Activated CD4-positive, alpha-beta T cell treated with anti-CD3 and anti-CD28 coated beads, Interleukin-2, amount 10 ng/mL, durations not matched to agents 7 days and 5 days (primary cell): ENCODE measurements at regions not wholly inside any gene's neighbourhood (a gene's known extent, or its start where the extent isn't known, plus 50 kb on each side); places are given as distances from the start of the nearest gene placed in this dataset.
"Not testable (repeated sequence)": the region's sequence is repeated elsewhere in the genome, so short reads cannot be mapped to it uniquely, and the experiment has no call there.

Source experiments
- CTCF ChIA-PET: fragments of 350-600 bp; sonication (Branson Sonifier 250); formaldehyde crosslinking; loops from one replicate; lab custom pipeline; 2021; ENCODE audit warnings: antibody characterized with exemption; lab: Charles Lee
- POLR2A ChIA-PET: fragments of 350-600 bp; sonication (Branson Sonifier 250); formaldehyde crosslinking; loops from one replicate; lab custom pipeline; 2021; ENCODE audit warnings: antibody characterized with exemption; lab: Charles Lee
- DNase-seq: peaks from one replicate; pipeline ENCODE4 v3.0.0-alpha.2; 2020
- H3K27ac Mint-ChIP-seq: one replicate; pipeline ENCODE4 v1.8.0; 2021; ENCODE audit warnings: mild to moderate bottlenecking, moderate library complexity, mixed read lengths
- H3K27me3 Mint-ChIP-seq: one replicate; pipeline ENCODE4 v1.8.0; 2021; ENCODE audit warnings: mixed read lengths
- H3K36me3 Mint-ChIP-seq: one replicate; pipeline ENCODE4 v1.8.0; 2021; ENCODE audit warnings: low read depth, mixed read lengths
- H3K4me1 Mint-ChIP-seq: one replicate; pipeline ENCODE4 v1.8.0; 2021; ENCODE audit warnings: mixed read lengths
- H3K4me3 Mint-ChIP-seq: one replicate; pipeline ENCODE4 v1.8.0; 2021; ENCODE audit warnings: mild to moderate bottlenecking, moderate library complexity, mixed read lengths
- H3K9me3 Mint-ChIP-seq: one replicate; pipeline ENCODE4 v1.8.0; 2021; ENCODE audit warnings: mixed read lengths

DNA sequence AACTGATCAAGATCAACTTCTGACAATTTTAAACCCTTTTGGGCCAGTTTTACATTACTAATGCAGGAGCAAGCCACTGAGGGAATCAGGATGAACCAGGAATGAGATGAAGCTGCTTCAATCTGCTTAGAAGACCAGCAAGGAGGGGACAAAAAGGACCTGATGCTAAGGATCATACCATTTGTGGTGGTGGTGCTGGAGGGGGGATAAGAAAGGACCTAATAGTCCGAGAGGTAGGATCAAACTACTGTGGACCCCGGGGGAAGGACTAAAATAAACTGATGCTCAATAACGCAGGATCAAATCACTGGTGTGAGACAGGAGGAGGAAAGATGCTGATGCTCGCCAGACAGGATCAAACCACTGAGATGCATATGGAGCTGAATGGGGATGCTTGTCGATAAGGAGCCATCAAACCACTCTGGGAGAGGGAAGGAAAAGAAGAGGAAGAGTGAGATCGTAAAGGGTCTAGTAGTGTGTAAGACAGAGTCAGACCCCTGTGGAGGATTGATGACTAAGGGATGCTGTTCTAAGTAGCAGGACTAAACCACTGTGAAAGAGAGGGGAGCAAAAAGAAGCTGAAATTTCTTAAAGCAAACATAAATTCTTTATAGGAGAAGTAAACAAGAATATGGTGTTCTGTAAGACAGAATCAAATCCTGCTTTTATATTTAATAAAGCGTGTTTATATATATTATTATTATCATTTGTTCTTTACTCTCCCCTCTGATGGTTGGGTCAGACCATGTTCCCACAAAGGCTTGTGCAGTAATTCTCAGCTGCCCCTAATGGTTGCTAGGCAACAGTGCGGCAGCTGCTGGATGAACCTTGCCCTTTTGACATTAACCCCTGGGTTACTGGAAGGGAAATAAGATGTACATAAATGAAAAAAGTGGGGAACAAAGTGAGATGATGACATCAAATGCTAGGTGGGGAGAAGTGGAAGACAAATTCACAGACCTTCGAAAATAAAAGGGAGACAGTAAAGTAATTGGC, 432.5 kb upstream of the FGF16 start:
- Mint-ChIP-seq H3K4me1 (no peaks in the 10 kb centered on the region), H3K9me3 (peaks cover 4% of the 10 kb centered on the region), H3K27ac (no peak overlapping the region), H3K36me3 (no peaks in the 10 kb centered on the region), H3K4me3 (no peak overlapping the region), H3K27me3 (no peaks in the 10 kb centered on the region)
- POLR2A ChIA-PET = no interaction called here
- CTCF ChIA-PET = no interaction called here
- DNase-seq = no peak

DNA sequence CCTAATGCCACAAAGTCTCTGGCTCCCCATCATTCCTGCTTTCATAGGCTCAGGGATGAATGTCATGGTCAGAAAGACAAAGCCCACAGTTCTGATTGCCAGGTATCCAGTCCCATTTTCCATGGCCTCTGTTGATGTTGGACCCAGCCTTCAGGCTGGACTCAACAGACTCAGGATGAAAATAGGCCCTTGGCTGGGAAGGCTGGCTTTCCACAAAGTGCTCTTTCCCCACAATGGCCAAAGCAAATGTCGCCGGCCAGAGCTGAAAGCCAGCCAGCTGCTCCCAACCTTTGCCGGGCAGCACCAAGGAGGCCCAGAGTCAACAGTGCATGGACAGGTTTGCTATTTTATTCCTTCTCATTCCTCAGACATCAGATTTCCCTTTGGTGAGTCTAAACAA, 430.1 kb upstream of the FGF16 start:
- ChIA-PET CTCF (no interaction called here), POLR2A (no interaction called here)
- Mint-ChIP-seq H3K36me3 (no peaks in the 10 kb centered on the region), H3K4me1 (no peaks in the 10 kb centered on the region), H3K27ac (no peak overlapping the region), H3K9me3 (peaks cover 4% of the 10 kb centered on the region), H3K4me3 (no peak overlapping the region), H3K27me3 (no peaks in the 10 kb centered on the region)
- DNase-seq = no peak

DNA sequence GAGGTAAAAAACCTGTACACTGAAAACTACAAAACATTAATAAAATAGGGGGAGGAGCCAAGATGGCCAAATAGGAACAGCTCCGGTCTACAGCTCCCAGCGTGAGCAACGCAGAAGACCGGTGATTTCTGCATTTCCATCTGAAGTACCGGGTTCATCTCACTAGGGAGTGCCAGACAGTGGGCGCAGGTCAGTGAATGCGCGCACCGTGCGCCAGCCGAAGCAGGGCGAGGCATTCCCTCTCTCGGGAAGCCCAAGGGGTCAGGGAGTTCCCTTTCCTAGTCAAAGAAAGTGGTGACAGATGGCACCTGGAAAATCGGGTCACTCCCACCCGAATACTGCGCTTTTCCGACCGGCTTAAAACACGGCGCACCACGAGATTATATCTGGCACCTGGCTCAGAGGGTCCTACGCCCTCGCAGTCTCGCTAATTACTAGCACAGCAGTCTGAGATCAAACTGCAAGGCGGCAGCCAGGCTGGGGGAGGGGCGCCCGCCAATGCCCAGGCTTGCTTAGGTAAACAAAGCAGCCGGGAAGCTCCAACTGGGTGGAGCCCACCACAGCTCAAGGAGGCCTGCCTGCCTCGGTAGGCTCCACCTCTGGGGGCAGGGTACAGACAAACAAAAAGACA, 400.9 kb upstream of the FGF16 start:
- Mint-ChIP-seq H3K4me3 (peak overlapping the region; percentile 34), H3K27ac (peak overlapping the region; percentile 41)
- H3K27me3 Mint-ChIP-seq, POLR2A ChIA-PET, DNase-seq, H3K36me3 Mint-ChIP-seq, CTCF ChIA-PET, H3K9me3 Mint-ChIP-seq, H3K4me1 Mint-ChIP-seq: not testable (repeated sequence)

DNA sequence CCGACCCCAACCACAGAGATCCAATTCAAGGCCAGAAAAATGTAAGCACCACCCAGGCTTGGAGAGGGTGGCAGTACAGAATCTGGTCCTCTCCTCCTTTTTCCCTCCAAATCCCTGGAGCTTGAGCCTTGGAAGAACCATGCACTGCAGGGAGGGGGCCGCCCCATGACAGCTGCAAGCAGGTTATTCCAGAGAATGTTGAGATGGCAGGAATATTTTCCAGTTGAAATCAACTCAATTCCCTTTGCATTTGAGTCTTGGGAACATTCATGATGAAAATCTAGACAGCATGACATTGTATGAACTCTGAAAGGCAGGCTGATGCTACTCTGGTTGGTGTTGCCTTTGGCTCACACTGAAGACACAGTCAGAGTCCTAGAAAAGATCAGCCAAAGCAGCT, 386.6 kb upstream of the FGF16 start:
- POLR2A ChIA-PET = no interaction called here
- no peak overlapping the region for H3K4me3 Mint-ChIP-seq
- H3K36me3 Mint-ChIP-seq = no peaks in the 10 kb centered on the region
- H3K4me1 Mint-ChIP-seq = peaks cover 2% of the 10 kb centered on the region
- peaks cover 1% of the 10 kb centered on the region for H3K27me3 Mint-ChIP-seq
- H3K27ac Mint-ChIP-seq = no peak overlapping the region
- DNase-seq = no peak
- CTCF ChIA-PET = no interaction called here
- peaks cover 2% of the 10 kb centered on the region for H3K9me3 Mint-ChIP-seq

DNA sequence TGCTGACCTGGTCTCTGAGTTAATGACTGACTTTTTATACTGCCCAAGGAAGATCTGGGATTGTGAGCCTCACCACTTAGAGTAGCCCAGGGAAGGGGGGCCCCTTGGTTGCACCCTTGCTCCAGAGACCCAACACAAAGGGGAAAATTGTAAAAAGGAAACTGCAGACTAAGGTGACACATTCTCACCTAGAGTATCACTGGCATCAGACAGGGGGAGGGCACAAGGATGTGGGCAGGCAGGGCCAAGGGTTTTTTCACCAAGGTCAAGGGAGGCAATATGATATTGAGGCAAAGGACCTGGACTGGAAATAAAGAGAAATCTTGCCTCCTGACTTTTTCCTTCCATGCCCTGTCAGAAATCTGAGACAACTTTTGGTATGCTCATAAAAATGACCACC, 386.2 kb upstream of the FGF16 start:
- ChIA-PET CTCF (no interaction called here), POLR2A (no interaction called here)
- Mint-ChIP-seq H3K27ac (no peak overlapping the region), H3K36me3 (no peaks in the 10 kb centered on the region), H3K4me1 (peaks cover 2% of the 10 kb centered on the region), H3K4me3 (no peak overlapping the region), H3K27me3 (peaks cover 1% of the 10 kb centered on the region), H3K9me3 (peaks cover 2% of the 10 kb centered on the region)
- no peak for DNase-seq

DNA sequence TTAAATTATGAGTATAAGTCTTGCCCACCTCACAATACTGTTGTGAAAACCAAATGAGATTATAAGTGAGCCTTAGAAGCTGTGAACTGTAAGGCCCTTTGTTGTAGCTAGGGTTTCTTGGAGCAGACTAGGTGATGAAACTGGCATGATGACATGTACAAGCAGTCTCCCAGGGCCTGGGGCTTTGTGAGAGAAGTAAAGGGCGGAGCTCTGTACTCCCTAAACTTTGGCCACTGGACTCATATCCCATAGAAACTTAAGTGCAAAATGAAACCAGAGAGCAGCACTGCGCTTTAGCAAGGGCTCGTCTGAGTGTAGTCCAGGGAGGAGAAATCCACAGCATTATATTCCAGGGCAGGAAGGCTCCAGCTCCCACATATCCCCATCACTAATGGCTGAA, 385.6 kb upstream of the FGF16 start:
- H3K4me1 Mint-ChIP-seq = peaks cover 2% of the 10 kb centered on the region
- no peak for DNase-seq
- peaks cover 1% of the 10 kb centered on the region for H3K27me3 Mint-ChIP-seq
- H3K36me3 Mint-ChIP-seq = no peaks in the 10 kb centered on the region
- ChIA-PET POLR2A (no interaction called here), CTCF (no interaction called here)
- H3K27ac Mint-ChIP-seq = no peak overlapping the region
- peaks cover 2% of the 10 kb centered on the region for H3K9me3 Mint-ChIP-seq
- H3K4me3 Mint-ChIP-seq = no peak overlapping the region

DNA sequence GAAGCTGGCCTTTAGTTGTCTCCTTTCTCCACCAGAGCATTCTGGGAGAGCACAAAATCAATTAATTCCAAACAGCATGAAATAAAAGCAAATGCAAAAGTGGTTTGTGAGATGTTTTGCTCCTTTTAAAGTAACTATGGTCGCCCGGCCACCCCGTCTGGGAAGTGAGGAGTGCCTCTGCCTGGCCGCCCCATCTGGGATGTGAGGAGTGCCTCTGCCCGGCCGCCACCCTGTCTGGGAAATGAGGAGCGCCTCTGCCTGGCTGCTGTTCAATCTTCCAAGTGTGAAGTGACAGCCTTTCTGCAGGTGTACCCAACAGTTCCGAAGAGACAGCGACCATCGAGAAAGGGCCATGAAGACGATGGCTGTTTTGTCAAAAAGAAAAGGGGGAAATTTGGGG, 381.3 kb upstream of the FGF16 start:
- H3K27ac Mint-ChIP-seq = no peak overlapping the region
- POLR2A ChIA-PET = no interaction called here

DNA sequence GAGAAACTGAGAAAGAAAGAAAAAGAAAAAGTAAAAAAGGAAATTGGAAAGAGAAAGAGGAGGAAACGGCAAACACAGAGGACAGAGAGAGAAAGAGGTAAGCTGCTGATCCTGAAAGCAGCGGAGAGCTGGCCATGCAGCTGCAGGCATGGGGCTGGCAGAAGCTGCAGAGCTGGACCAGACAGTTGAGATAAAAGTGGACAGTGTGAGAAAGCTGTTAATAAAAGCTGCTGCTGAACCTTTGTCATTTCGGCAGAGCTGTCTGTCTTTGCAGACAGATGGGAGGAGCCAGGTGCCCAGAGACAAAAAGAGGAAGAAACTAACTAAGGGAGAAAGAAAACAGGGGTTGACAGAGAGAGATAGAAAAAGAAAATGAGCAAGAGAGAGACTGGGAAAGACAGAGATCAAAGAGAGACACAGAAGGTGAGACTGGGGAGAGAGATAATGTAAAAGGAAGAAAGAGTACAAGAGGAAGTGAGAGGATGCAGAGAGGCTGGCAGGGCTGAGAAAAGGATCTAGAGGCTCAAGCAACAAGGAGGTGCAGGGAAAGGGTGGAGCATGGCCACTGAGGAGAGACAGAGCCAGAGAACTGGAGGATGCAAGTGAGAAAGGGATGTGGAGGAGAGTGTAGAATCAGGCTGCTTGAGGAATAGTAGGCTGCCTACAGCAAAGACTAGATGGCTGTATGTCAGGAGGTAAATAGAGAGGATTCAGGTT, 376.8 kb upstream of the FGF16 start:
- CTCF ChIA-PET = no interaction called here
- Mint-ChIP-seq H3K36me3 (no peaks in the 10 kb centered on the region), H3K4me1 (peaks cover 12% of the 10 kb centered on the region), H3K9me3 (no peaks in the 10 kb centered on the region), H3K27ac (peak overlapping the region; percentile 1), H3K27me3 (peaks cover under 1% of the 10 kb centered on the region), H3K4me3 (peak overlapping the region; percentile 5)
- no peak for DNase-seq
- POLR2A ChIA-PET = no interaction called here

More for the DNA sequence above, 381.3 kb upstream of the FGF16 start:
- CTCF ChIA-PET = no interaction called here
- no peak for DNase-seq
- Mint-ChIP-seq H3K4me1 (peaks cover 15% of the 10 kb centered on the region), H3K36me3 (no peaks in the 10 kb centered on the region), H3K27me3 (no peaks in the 10 kb centered on the region), H3K9me3 (peaks cover 2% of the 10 kb centered on the region), H3K4me3 (no peak overlapping the region)

DNA sequence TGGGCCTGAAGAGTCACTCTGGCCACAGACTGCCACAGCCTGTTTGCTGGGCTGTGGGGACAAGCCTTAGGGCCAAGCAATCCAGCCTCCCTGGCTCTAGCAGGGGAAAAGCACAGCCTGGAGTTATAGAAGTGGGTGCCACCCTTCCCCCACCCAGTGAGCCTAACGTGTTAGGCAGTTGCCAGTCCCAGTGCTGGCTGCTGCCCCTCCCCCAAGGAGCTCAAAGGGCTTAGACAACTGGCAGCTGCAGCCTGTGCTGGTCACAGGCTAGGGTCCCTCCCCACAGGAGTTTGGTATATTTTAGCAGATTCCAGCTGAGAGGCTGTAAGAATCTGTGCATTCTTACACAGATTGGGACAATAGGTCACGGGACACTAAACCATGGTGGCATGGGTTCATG, 370.3 kb upstream of the FGF16 start:
- H3K9me3 Mint-ChIP-seq = peaks cover 5% of the 10 kb centered on the region
- DNase-seq = no peak
- no peaks in the 10 kb centered on the region for H3K4me1 Mint-ChIP-seq
- no peak overlapping the region for H3K27ac Mint-ChIP-seq
- ChIA-PET POLR2A (no interaction called here), CTCF (no interaction called here)
- no peak overlapping the region for H3K4me3 Mint-ChIP-seq
- no peaks in the 10 kb centered on the region for H3K36me3 Mint-ChIP-seq
- H3K27me3 Mint-ChIP-seq = peaks cover 2% of the 10 kb centered on the region

DNA sequence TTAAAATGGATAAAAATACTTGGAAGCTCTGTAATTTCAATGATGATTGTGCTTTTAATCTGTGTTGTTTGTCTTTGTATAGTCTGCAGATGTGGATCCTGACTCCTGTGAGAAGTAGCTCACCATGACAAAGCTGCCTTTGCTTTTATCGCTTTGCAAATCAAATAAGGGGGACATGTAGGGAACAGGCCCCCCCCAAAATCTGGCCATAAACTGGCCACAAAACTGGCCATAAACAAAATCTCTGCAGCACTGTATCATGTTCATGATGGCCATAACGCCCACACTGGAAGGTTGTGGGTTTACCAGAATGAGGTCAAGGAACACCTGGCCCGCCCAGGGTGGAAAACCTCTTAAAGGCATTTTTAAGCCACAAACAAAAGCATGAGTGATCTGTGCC, 366.0 kb upstream of the FGF16 start:
- not testable (repeated sequence) for DNase-seq

DNA sequence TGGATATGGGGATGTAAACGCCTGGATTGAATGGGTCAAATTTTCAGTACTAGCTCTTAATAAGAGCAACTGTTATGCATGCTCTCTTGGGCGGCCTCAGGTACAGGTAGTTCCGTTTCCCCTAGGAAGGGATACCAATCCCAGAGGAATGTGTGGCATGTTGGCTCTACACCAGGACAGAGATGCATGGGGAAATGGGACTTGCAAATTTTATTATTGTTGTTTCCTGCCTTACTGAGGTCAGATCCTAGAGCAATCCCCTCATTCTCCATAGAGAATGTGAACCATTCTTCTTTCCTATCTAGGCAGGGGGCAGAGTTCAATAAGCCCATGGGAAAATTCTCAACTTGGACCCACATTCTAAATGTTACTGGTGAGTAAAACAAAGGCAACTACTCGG, 361.8 kb upstream of the FGF16 start:
- CTCF ChIA-PET = no interaction called here
- POLR2A ChIA-PET = no interaction called here
- H3K4me3 Mint-ChIP-seq = no peak overlapping the region

More for the DNA sequence above, 366.0 kb upstream of the FGF16 start:
- H3K9me3 Mint-ChIP-seq, H3K27ac Mint-ChIP-seq, H3K4me1 Mint-ChIP-seq, H3K27me3 Mint-ChIP-seq, POLR2A ChIA-PET, H3K36me3 Mint-ChIP-seq, H3K4me3 Mint-ChIP-seq: not testable (repeated sequence)
- CTCF ChIA-PET = interaction anchor here (0.6 kb wide), 1 partner anchor 916 kb away, joined by 4 read pairs; no protein-coding TSS in a partner anchor

DNA sequence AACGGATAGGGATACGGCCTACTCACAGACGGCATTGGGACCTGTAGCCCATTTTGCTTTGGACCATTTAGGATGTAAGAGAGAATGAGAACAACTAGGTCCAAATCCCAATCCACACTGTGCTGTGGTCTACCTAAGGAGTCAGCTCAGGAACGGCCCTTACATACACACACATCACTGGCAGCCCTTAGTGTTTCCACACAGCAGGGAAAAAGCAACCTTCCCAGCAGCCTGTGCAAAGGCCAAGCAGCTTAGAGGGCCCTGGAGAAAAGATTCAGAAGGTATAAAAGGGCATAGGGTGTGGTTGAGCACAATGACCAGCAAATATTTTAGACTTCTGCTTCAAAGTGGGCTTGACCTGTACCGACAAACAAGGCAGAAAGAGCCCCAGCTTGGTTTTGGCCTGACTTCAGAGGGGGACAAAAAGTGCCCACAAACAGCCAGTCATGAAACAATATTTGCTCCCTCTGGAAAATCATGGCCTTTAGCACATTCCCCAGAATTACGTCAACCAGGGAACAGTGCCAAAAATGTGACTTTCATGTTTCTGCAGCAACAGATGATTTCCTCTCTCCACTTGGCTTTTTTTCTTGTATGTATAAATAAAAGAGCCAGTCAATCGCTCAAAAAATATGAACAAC, 359.5 kb upstream of the FGF16 start:
- H3K4me1 Mint-ChIP-seq = no peaks in the 10 kb centered on the region
- CTCF ChIA-PET = no interaction called here
- no peaks in the 10 kb centered on the region for H3K36me3 Mint-ChIP-seq
- H3K27me3 Mint-ChIP-seq = no peaks in the 10 kb centered on the region
- no peak overlapping the region for H3K27ac Mint-ChIP-seq
- H3K9me3 Mint-ChIP-seq = no peaks in the 10 kb centered on the region
- DNase-seq = no peak
- no peak overlapping the region for H3K4me3 Mint-ChIP-seq
- POLR2A ChIA-PET = no interaction called here

More for the DNA sequence above, 361.8 kb upstream of the FGF16 start:
- Mint-ChIP-seq H3K27me3 (no peaks in the 10 kb centered on the region), H3K9me3 (peaks cover 6% of the 10 kb centered on the region), H3K4me1 (no peaks in the 10 kb centered on the region), H3K36me3 (no peaks in the 10 kb centered on the region), H3K27ac (no peak overlapping the region)
- no peak for DNase-seq
